ENCODE measurements at regions not wholly inside any gene's neighbourhood (a gene's known extent, or its start where the extent isn't known, plus 50 kb on each side); places are given as distances from the start of the nearest gene placed in this dataset.

DNA sequence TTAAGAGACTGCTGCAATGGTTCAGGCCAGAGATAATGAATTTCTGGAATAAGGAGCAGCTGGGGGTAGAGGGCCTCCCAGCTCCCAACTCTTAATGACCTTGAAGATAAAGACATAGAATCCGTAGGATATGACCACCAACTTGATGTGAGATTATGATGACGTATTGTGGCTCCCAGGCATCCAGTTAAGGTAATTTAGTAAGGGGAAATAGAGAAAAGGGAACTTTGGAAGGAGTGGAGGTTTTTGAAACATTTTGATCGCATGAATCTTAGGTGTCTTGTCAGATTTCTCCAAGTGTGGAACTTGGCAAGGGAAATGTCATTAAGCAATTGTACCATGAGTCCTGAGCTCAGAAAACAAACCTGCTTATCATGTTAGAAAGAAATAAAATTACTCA lies 277.3 kb upstream of the TANK start:
- TF ChIP-seq GATA2 (IDR thresholded peaks at IDR 0.05; ENCODE audit: low read depth, low read length) (no peak), GATA3 (IDR thresholded peaks at IDR 0.05; ENCODE audit: low read depth, low read length) (no peak)
